HEK293T (cell line): ENCODE measurements at regions not wholly inside any gene's neighbourhood (a gene's known extent, or its start where the extent isn't known, plus 50 kb on each side); places are given as distances from the start of the nearest gene placed in this dataset.

Experiments
- BHLHE40 ChIP-seq: fragments of 450-650 bp; IDR thresholded peaks from 2 replicates; pipeline ENCODE4 v1.6.1; 2016; ENCODE audit warnings: mild to moderate bottlenecking, moderate library complexity, borderline replicate concordance
- CTBP1 ChIP-seq: fragments of 450-650 bp; IDR thresholded peaks from 2 replicates; pipeline ENCODE4 v1.6.1; 2016; ENCODE audit warnings: borderline replicate concordance
- ELF4 ChIP-seq: fragments of 450-650 bp; IDR thresholded peaks from 2 replicates; pipeline ENCODE4 v1.6.1; 2017; ENCODE audit warnings: antibody characterized with exemption
- FOXA1 ChIP-seq: fragments of 450-650 bp; IDR thresholded peaks from 2 replicates; pipeline ENCODE4 v1.6.1; 2016; ENCODE audit warnings: mild to moderate bottlenecking
- FOXK2 ChIP-seq: fragments of 450-650 bp; IDR thresholded peaks from 2 replicates; pipeline ENCODE4 v1.6.1; 2016; ENCODE audit warnings: mild to moderate bottlenecking
- FOXM1 ChIP-seq: fragments of 450-650 bp; IDR thresholded peaks from 2 replicates; pipeline ENCODE4 v1.6.1; 2017; ENCODE audit warnings: mild to moderate bottlenecking, borderline replicate concordance
- HDGF ChIP-seq: fragments of 450-650 bp; IDR thresholded peaks from 2 replicates; pipeline ENCODE4 v1.6.1; 2017; ENCODE audit warnings: antibody characterized with exemption, borderline replicate concordance
- L3MBTL2 ChIP-seq: fragments of 450-650 bp; conservative IDR thresholded peaks from 2 replicates; pipeline ENCODE4 v1.6.1; 2016; ENCODE audit warnings: mild to moderate bottlenecking
- NFRKB ChIP-seq: fragments of 450-650 bp; IDR thresholded peaks from 2 replicates; pipeline ENCODE4 v1.6.1; 2016; ENCODE audit warnings: mild to moderate bottlenecking, moderate library complexity
- SP1 ChIP-seq: fragments of 450-650 bp; IDR thresholded peaks from 2 replicates; pipeline ENCODE4 v1.6.1; 2017
- ZNF384 ChIP-seq: fragments of 450-650 bp; IDR thresholded peaks from 2 replicates; pipeline ENCODE4 v1.6.1; 2016
- TF ChIP-seq, protein P1 (sequence below): fragments of 450-650 bp; IDR thresholded peaks from 2 replicates; pipeline ENCODE4 v1.6.1; 2016

DNA sequence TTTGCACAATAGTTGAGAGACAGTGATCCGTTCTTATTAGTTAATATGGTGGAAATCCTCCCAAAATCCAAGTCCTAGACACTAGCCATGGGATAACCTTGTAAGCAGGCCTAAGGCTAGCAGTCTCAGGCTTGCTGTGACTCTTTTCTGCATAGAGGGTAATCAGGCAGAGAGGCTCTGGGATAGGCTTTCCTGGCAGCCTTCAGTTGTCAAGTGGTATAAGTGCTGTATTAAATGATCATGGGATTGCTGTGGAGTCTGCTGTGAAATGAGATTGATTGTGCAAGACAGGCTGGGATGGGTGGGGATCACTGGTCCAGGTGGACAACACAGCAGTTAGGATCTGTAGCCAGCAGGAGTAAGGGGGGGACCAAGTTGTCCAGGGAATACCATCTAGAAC lies 416.4 kb downstream of the TLE4 start:
- TF ChIP-seq CTBP1: no peak
- no peak for TF ChIP-seq FOXM1
- TF ChIP-seq HDGF: no peak
- no peak for TF ChIP-seq FOXA1
- no peak for TF ChIP-seq NFRKB
- TF ChIP-seq SP1: no peak
- TF ChIP-seq, protein P1, sequence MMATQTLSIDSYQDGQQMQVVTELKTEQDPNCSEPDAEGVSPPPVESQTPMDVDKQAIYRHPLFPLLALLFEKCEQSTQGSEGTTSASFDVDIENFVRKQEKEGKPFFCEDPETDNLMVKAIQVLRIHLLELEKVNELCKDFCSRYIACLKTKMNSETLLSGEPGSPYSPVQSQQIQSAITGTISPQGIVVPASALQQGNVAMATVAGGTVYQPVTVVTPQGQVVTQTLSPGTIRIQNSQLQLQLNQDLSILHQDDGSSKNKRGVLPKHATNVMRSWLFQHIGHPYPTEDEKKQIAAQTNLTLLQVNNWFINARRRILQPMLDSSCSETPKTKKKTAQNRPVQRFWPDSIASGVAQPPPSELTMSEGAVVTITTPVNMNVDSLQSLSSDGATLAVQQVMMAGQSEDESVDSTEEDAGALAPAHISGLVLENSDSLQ: no peak
- no peak for TF ChIP-seq ELF4
- no peak for TF ChIP-seq BHLHE40
- TF ChIP-seq FOXK2: no peak
- TF ChIP-seq ZNF384: no peak
- no peak for TF ChIP-seq L3MBTL2
